Bronchial epithelial cell (primary cell): ENCODE measurements at regions not wholly inside any gene's neighbourhood (a gene's known extent, or its start where the extent isn't known, plus 50 kb on each side); places are given as distances from the start of the nearest gene placed in this dataset.

ENCODE experiments used
- DNase-seq: peaks from one replicate; pipeline ENCODE4 v3.0.0-alpha.2; 2010; ENCODE audit warnings: low read depth
- FAIRE-seq: peaks from 2 replicates; lab custom pipeline; 2011; peaks lifted over from hg19 to GRCh38; lab: Jason Lieb, UNC
- H3K27me3 ChIP-seq: 2 replicates; pipeline ENCODE4 v1.5.1; 2011; ENCODE audit warnings: low read length; ENCODE audit not compliant: control insufficient read depth, insufficient read depth
- H3K36me3 ChIP-seq: 2 replicates; pipeline ENCODE4 v1.5.1; 2011; ENCODE audit warnings: low read length; ENCODE audit not compliant: control insufficient read depth, insufficient read depth
- H3K4me3 ChIP-seq: 2 replicates; pipeline ENCODE4 v1.5.1; 2011; ENCODE audit warnings: mild to moderate bottlenecking, low read depth, low read length, control low read depth
- CTCF ChIP-seq: IDR thresholded peaks from 2 replicates; pipeline ENCODE4 v1.5.1; 2011; ENCODE audit warnings: mild to moderate bottlenecking, moderate library complexity, low read length, control low read depth, inconsistent platforms; ENCODE audit not compliant: insufficient read depth, severe bottlenecking

GRCh38 chr17:74114881-74115470, 88.5 kb upstream of the RPL38 start:
- TF ChIP-seq CTCF: no peak
- Histone ChIP-seq H3K4me3 (no peak overlapping the region), H3K36me3 (no peaks in the 10 kb centered on the region), H3K27me3 (no peaks in the 10 kb centered on the region)
- FAIRE-seq (no peak), DNase-seq (no peak)

GRCh38 chr17:74115586-74115985, 87.9 kb upstream of the RPL38 start:
- H3K27me3 ChIP-seq: no peaks in the 10 kb centered on the region
- DNase-seq: no peak
- no peaks in the 10 kb centered on the region for H3K36me3 ChIP-seq
- FAIRE-seq: no peak
- no peak for TF ChIP-seq CTCF
- H3K4me3 ChIP-seq: no peak overlapping the region

- Histone ChIP-seq H3K4me3 (no peak overlapping the region), H3K36me3 (no peaks in the 10 kb centered on the region), H3K27me3 (no peaks in the 10 kb centered on the region)
- DNase-seq: peak; percentile 4
- FAIRE-seq: no peak
- no peak for TF ChIP-seq CTCF
Observed at GRCh38 chr17:74116087-74116717, 87.3 kb upstream of the RPL38 start.

GRCh38 chr17:74117087-74117698, 86.3 kb upstream of the RPL38 start:
- TF ChIP-seq CTCF: no peak
- DNase-seq (no peak), FAIRE-seq (no peak)
- no peaks in the 10 kb centered on the region for H3K27me3 ChIP-seq
- H3K36me3 ChIP-seq: no peaks in the 10 kb centered on the region
- no peak overlapping the region for H3K4me3 ChIP-seq

GRCh38 chr17:74117999-74118421, 85.5 kb upstream of the RPL38 start:
- DNase-seq (no peak), FAIRE-seq (peak; percentile 50)
- no peak for TF ChIP-seq CTCF
- Histone ChIP-seq H3K4me3 (no peak overlapping the region), H3K27me3 (no peaks in the 10 kb centered on the region), H3K36me3 (no peaks in the 10 kb centered on the region)
